ENCODE measurements at regions not wholly inside any gene's neighbourhood (a gene's known extent, or its start where the extent isn't known, plus 50 kb on each side); places are given as distances from the start of the nearest gene placed in this dataset.

GRCh38 chr5:148012801-148013200, 51.0 kb upstream of the SPINK5 start:
- no peak for DNase-seq (ENCODE audit: low spot score)

GRCh38 chr5:148011398-148012137, 52.2 kb upstream of the SPINK5 start:
- DNase-seq (ENCODE audit: low spot score): no peak

GRCh38 chr5:148005788-148006520, 57.8 kb upstream of the SPINK5 start:
- DNase-seq (ENCODE audit: low spot score): no peak

GRCh38 chr5:148003226-148003625, 60.6 kb upstream of the SPINK5 start:
- DNase-seq (ENCODE audit: low spot score): no peak

DNA sequence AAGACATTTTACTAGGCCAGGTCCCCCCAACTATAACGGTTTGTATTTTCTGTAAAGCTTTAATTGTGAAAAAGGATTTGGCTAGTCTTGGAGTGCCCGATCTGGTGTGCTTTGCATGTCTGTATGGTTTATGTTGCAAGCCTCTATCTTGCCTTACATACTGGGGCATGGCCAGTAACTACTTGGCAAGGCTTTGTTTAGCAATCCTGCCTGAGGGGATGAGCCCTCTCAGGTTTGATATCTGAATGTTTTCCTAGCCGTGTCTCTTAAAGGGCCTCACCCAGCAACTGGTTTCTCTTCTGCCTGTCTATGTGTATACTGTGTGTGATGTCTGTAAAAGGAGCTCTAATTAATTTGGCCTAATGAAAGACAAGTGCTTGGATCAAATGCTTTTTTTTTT, 61.3 kb upstream of the SPINK5 start:
- no peak for DNase-seq (ENCODE audit: low spot score)

DNA sequence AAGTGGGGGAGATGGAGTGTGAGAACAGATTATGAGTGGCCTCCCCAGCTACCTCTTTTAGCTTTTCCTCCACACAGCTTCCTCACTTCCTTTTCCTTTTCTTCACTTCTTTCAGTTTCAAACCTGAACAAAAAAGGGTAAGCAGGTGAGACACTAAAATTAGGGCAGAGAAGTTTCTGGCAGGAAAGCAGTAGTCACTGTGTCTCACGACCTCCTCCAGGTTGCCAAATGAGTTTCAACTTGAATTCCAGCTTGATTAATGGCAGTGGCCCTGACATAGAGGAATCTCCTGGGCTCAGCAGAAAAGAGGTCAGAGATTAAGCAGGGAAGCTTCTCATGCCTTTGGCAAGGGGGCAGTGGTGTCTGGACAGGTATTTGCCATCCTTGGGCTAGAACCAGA, 63.7 kb upstream of the SPINK5 start:
- no peak for DNase-seq (ENCODE audit: low spot score)

GRCh38 chr5:147998704-147999103, 65.1 kb upstream of the SPINK5 start:
- DNase-seq (ENCODE audit: low spot score): no peak

GRCh38 chr5:147997486-147997885, 66.3 kb upstream of the SPINK5 start:
- DNase-seq (ENCODE audit: low spot score): no peak

DNA sequence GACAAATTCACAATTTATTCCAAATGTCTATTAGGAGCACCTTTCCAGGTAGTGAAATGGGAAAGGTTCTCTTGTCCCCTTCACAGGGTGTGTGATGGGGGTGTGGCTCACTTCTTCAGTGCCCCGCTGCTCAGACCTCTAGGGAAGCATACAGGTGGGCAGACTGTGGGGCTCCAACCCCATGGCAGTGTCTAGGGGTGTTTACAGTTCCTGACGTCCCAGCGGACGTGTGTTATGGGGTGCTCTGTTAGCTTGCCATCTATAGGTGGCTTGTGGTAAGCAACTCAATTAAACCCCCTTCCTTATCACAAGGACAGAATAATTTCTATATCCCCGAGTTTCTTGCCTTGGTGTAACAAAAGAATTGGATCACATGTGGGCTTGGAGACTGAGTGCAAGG, 67.4 kb upstream of the SPINK5 start:
- no peak for DNase-seq (ENCODE audit: low spot score)

GRCh38 chr5:147995846-147996245, 67.9 kb upstream of the SPINK5 start:
- DNase-seq (ENCODE audit: low spot score): no peak

DNA sequence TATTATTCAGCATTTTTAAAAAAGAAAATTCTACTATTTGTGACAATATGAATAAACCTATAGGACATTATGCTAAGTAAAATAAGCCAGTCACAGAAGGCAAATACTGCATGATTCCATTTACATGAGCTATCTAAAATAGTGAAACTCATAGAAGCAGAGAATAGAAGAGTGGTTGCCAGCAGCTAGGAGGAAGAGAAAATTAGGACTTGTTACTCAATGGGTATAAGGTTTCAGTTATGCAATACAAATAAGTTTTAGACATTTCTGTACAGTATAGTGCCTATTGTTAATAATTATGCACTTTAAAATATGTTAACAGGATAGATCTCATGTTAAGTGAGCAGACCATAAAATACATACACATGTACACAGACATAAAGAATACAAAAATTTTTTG, 73.8 kb upstream of the SPINK5 start:
- no peak for DNase-seq (ENCODE audit: low spot score)

DNA sequence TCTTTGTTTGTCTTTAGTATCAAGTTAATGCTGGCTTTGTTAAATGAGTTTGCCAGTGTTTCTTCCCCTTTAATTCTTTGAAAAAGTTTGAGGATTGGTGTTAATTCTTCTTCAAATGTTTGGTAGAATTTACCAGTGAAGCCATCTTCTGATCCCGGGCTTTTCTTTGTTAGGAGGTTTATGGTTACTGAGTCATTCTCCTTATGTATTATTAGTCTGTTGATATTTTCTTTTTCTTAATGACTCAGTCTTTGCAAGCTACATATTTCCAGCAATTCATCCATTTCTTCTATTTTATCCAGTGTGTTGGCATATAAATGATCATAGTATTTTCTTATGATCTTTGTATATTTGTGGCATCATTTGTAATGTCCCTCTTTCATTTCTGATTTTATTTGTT, 74.5 kb upstream of the SPINK5 start:
- no peak for DNase-seq (ENCODE audit: low spot score)

- no peak for DNase-seq (ENCODE audit: low spot score)
Measured at GRCh38 chr5:147986134-147986757, 77.5 kb upstream of the SPINK5 start.

DNA sequence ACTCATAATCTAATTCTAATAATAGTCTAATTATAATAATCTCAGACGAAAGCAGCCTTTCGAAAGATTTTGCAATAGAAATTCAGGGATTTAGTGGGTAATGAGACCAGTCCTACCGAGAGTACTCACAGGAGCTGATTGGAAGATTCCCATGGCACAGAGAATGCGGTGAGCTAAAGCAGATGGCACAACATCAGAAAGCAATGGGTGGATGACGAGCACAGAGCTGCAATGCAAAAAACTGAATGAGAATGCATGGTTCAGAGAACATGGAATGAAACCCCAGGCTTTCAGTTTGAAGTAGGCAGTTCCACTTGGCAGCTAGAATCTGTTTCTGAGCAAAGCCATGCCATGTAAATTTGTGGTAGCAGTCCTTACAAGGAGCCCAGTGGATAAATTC, 78.2 kb upstream of the SPINK5 start:
- DNase-seq (ENCODE audit: low spot score): no peak

DNA sequence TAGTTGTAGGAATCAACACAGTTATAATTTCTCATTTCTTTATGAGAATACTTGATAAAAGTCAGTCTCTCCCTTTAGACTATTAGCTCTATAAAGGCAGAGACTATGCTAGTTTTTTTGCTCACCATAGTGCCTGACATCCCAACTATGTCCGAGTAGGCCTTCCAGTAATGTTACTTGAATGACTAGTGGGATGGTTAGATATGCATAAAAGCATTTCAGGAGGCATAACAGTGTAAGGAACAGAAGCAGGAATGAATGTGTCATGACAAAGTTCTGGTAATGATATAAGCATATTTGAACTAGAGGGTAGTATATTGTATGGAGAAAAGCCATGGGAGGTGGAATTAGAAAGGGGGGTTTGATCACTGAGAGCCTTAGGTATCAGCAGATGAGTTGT, 77.4 kb upstream of the C5orf46 start:
- no peak for DNase-seq (ENCODE audit: low spot score)

DNA sequence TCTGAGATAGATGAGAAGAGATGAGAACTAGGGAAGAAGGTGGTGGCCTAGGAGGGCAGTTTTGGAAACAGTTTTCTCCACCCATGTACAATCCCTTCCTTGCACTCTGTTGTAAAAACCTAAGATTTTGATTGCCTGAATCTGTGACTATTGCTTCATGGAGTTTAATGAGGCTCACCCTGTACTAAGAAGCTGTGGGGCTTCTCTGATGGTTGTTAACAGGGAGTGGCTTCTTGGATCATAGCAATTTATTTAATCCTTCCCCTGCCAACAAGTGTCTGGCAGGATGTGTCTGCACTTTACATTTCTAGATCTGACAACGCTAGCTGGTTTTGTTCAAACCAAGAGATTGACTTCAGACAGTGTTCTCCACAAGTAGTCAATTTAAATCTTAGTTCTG, 74.7 kb upstream of the C5orf46 start:
- no peak for DNase-seq (ENCODE audit: low spot score)

- DNase-seq (ENCODE audit: low spot score): no peak
Measured at GRCh38 chr5:147979761-147980160, 73.4 kb upstream of the C5orf46 start.

- DNase-seq (ENCODE audit: low spot score): no peak
Measured at GRCh38 chr5:147972076-147972840, 65.9 kb upstream of the C5orf46 start.

DNA sequence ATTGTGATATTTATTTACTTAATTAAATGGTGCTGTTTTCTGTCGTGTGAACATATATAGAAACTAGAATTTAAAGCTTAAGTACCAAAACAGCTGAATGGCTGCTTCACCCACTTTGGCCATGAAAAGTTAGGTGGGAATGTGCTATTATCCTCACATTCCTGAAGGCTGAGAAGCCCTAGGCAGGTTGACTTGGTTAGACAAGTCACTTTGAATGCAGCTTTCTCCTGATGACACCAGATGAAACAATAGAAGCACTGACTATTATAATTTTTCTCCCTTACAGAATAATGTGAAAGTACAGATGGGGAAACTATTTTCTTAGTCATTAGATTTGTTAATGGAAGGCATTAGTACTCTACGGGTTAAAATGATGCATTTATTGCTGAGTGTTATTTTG, 65.1 kb upstream of the C5orf46 start:
- DNase-seq (ENCODE audit: low spot score): no peak

- no peak for DNase-seq (ENCODE audit: low spot score)
Measured at GRCh38 chr5:147968855-147969254, 62.5 kb upstream of the C5orf46 start.

DNA sequence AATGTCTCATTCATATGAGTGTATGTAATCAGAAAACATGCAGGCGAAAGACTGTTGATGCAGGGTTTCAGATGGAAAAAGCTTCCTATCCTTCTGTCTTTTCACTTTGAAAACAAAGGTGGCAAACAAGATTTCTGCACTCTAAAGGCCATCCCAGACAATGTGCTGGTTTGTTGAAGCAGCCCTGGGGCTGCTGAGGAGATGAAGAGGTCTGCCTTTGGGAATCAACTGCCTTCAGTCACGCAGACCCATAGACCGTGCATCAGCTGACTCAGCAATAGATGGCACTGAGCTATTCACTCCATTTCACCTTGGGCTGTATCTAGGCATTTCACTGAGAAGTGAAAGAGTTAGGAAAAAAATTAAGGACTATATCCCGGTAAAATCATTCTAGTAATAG, 60.5 kb upstream of the C5orf46 start:
- no peak for DNase-seq (ENCODE audit: low spot score)

- no peak for DNase-seq (ENCODE audit: low spot score)
Measured at GRCh38 chr5:147966326-147966725, 60.0 kb upstream of the C5orf46 start.

DNA sequence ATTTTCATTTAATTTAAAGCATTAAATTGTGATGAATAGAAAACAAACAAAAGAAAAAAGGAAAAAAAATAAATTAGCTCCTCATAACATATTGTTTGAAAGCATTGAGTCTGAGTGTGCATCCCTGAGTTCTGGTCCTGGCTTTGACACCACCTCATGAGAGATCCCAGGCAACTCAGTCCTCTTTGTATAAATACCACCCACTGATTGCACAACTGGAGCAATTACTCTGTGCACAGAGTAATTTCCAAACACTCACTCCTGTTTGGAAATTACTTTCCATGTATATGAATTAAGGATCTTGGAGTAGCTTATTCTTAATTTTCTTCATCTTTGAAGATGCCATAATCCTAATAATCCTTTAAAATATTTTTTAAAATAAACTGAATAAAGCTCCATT, 59.4 kb upstream of the C5orf46 start:
- DNase-seq (ENCODE audit: low spot score): no peak

Measured in pons (tissue), 1 donor.